Activated naive CD4-positive, alpha-beta T cell treated with anti-CD3 and anti-CD28 coated beads, Interleukin-2, amount 10 ng/mL, durations not matched to agents 7 days and 5 days (primary cell): ENCODE measurements at regions not wholly inside any gene's neighbourhood (a gene's known extent, or its start where the extent isn't known, plus 50 kb on each side); places are given as distances from the start of the nearest gene placed in this dataset.

Experiments
- CTCF ChIA-PET: fragments of 350-600 bp; sonication (Branson Sonifier 250); formaldehyde crosslinking; loops from one replicate; lab custom pipeline; 2021; ENCODE audit warnings: antibody characterized with exemption; lab: Charles Lee
- DNase-seq: peaks from one replicate; pipeline ENCODE4 v3.0.0-alpha.2; 2020
- H3K27ac Mint-ChIP-seq: one replicate; pipeline ENCODE4 v1.8.0; 2021; ENCODE audit warnings: mild to moderate bottlenecking, moderate library complexity, mixed read lengths
- H3K27me3 Mint-ChIP-seq: one replicate; pipeline ENCODE4 v1.8.0; 2021; ENCODE audit warnings: mild to moderate bottlenecking, mixed read lengths
- H3K36me3 Mint-ChIP-seq: one replicate; pipeline ENCODE4 v1.8.0; 2021; ENCODE audit warnings: mixed read lengths
- H3K4me1 Mint-ChIP-seq: one replicate; pipeline ENCODE4 v1.8.0; 2021; ENCODE audit warnings: mixed read lengths
- H3K4me3 Mint-ChIP-seq: one replicate; pipeline ENCODE4 v1.8.0; 2021; ENCODE audit warnings: mild to moderate bottlenecking, moderate library complexity, mixed read lengths
- H3K9me3 Mint-ChIP-seq: one replicate; pipeline ENCODE4 v1.8.0; 2021; ENCODE audit warnings: mixed read lengths

DNA sequence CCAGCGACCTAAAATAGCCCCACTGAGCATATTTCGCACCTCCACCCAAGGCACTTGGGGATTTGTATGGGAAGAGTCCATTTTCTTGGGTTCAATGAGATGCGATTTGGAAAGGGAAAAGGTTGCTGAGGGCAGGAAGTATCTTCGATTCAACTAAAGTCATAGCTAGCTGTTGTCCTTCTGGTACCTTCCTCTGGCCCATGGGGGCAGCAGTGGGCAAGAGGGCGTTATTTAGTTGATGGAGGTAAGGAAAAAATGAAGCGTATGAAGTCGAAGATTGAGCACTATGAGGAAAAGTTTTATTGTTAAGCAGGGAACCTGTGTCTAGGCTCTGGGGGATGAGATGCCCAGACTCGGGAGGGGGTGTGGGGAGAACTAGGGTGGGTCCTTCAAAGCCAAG is 135.4 kb downstream of the EVX1 start:
- DNase-seq = no peak
- CTCF ChIA-PET = no interaction called here
- Mint-ChIP-seq H3K27me3 (peaks cover 15% of the 10 kb centered on the region), H3K4me1 (no peaks in the 10 kb centered on the region), H3K36me3 (no peaks in the 10 kb centered on the region), H3K9me3 (no peaks in the 10 kb centered on the region), H3K4me3 (no peak overlapping the region), H3K27ac (no peak overlapping the region)

DNA sequence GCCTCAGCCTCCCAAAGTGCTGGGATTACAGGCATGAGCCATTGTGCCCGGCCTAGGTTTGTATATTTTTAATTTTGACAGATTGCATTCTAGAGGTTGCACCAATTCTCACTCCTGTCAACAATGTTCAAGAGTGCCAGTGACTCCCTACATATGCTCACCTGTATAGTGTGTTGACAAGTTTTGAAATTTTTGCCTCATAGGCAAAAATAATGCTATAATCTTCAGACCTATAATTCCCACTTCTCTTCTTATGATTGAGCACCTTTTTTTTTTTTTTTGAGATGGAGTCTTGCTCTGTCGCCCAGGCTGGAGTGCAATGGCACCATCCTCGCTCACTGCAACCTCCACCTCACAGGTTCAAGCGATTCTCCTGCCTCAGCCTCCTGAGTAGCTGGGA is 139.7 kb downstream of the EVX1 start:
- Mint-ChIP-seq H3K4me3 (no peak overlapping the region), H3K9me3 (no peaks in the 10 kb centered on the region), H3K4me1 (no peaks in the 10 kb centered on the region), H3K27ac (no peak overlapping the region), H3K27me3 (peaks cover 9% of the 10 kb centered on the region), H3K36me3 (no peaks in the 10 kb centered on the region)
- no peak for DNase-seq
- CTCF ChIA-PET = no interaction called here

DNA sequence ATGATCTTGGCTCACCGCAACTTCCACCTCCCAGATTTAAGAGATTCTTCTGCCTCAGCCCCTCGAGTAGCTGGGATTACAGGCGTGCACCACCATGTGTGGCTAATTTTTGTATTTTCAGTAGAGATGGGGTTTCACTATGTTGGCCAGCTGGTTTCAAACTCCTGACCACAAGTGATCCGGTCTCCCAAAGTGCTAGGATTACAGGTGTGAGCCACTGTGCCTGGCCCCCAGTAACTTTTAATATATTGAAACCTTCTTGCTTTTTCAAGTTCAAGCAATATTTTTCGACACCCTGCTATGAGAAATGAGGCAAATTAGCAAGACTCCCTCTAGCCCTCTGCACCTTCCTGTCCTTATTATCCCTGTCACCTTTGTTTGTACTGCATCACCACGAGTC is 144.0 kb downstream of the EVX1 start:
- CTCF ChIA-PET = no interaction called here
- Mint-ChIP-seq H3K9me3 (no peaks in the 10 kb centered on the region), H3K36me3 (no peaks in the 10 kb centered on the region), H3K4me1 (no peaks in the 10 kb centered on the region), H3K4me3 (no peak overlapping the region), H3K27ac (no peak overlapping the region), H3K27me3 (no peaks in the 10 kb centered on the region)
- no peak for DNase-seq

DNA sequence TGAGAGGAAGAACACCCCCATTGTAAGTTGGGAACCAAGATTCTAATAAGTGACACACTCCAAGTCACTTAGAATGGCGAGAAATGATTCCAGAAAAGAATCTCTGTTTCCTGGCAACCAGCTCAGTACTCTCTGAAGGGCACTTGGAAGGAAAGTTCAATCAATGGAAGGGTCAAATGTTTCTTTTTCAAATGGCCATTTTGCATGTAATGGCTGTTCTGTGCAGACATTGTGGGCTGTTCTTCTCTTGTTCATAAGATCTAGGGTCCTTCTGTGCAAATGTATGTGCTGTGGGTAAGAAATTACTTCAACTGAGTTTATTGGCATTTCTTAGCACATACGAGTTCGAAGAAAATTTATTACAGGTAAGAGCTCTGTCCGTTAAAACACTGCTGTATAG is 145.3 kb downstream of the EVX1 start:
- H3K27ac Mint-ChIP-seq = no peak overlapping the region
- no peaks in the 10 kb centered on the region for H3K9me3 Mint-ChIP-seq
- CTCF ChIA-PET = no interaction called here
- no peaks in the 10 kb centered on the region for H3K27me3 Mint-ChIP-seq
- H3K4me1 Mint-ChIP-seq = no peaks in the 10 kb centered on the region
- DNase-seq = no peak
- no peaks in the 10 kb centered on the region for H3K36me3 Mint-ChIP-seq
- H3K4me3 Mint-ChIP-seq = no peak overlapping the region

DNA sequence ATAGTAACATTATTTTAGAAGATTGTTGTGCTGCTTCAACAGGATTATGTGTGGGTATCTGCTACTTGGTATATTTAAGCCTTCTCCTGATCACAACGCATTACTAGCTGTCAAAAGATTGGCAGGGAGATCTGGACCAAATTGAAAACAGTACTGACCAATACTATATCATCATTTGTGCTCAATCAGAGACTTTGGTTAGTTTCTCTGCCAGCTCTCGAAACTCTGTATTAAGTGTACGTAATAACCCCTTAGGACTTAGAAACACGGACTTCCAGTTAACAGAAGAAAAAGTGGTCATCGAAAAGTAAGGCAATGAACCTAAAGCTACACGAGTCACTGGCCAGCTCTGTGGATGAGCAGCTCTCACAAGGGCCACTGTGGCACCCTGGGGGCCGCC is 146.0 kb downstream of the EVX1 start:
- no peaks in the 10 kb centered on the region for H3K4me1 Mint-ChIP-seq
- CTCF ChIA-PET = no interaction called here
- H3K9me3 Mint-ChIP-seq = no peaks in the 10 kb centered on the region

DNA sequence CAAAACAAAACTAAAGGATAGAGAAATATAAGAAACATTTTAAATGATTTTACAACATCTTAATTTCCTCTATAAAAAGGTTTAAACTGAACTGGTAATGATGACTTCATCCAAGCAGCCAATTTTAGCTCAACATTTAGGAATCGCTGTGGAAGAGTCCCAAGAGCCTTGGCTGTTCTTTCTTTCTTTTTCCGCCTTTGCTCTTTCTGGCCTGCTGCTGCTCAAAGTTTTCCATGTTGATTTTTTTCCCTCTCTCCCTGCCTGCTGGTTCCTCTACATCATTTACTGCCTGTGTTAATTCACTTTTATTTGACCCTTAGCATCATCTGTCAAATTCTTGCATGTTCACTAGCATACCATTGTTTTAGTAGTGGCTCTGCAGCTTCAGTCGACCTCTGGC is 146.9 kb downstream of the EVX1 start:
- CTCF ChIA-PET = no interaction called here
- DNase-seq = no peak
- no peaks in the 10 kb centered on the region for H3K4me1 Mint-ChIP-seq
- no peaks in the 10 kb centered on the region for H3K36me3 Mint-ChIP-seq
- H3K4me3 Mint-ChIP-seq = no peak overlapping the region
- H3K27me3 Mint-ChIP-seq = peaks cover 4% of the 10 kb centered on the region
- no peak overlapping the region for H3K27ac Mint-ChIP-seq
- no peaks in the 10 kb centered on the region for H3K9me3 Mint-ChIP-seq

More for the DNA sequence above, 146.0 kb downstream of the EVX1 start:
- no peak for DNase-seq
- H3K36me3 Mint-ChIP-seq = no peaks in the 10 kb centered on the region
- no peak overlapping the region for H3K4me3 Mint-ChIP-seq
- no peak overlapping the region for H3K27ac Mint-ChIP-seq
- no peaks in the 10 kb centered on the region for H3K27me3 Mint-ChIP-seq

DNA sequence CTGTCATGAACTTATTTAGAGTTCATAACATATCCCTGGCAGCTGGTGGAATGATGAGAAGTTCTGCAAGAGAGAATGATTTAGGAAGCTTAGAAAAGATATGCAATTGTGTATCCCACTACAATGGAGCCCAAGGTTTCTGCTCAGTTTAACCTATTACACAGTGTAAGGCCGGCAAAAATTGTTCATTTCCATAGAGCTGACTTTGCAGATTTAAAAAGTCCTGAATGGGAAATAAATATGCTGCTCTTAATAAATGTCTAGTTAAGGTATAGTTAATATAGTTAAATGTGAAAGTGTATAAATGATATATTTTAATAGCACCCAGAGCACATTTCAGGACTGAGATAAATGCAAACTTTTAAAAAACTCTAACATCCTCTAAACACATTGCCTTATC is 149.9 kb downstream of the EVX1 start:
- DNase-seq = no peak
- H3K27ac Mint-ChIP-seq = no peak overlapping the region
- H3K9me3 Mint-ChIP-seq = no peaks in the 10 kb centered on the region
- no peaks in the 10 kb centered on the region for H3K4me1 Mint-ChIP-seq
- CTCF ChIA-PET = interaction anchor here (1.1 kb wide), 1 partner anchor 8 kb away, joined by 3 read pairs; no protein-coding TSS in a partner anchor
- H3K36me3 Mint-ChIP-seq = no peaks in the 10 kb centered on the region
- no peak overlapping the region for H3K4me3 Mint-ChIP-seq
- peaks cover 8% of the 10 kb centered on the region for H3K27me3 Mint-ChIP-seq

DNA sequence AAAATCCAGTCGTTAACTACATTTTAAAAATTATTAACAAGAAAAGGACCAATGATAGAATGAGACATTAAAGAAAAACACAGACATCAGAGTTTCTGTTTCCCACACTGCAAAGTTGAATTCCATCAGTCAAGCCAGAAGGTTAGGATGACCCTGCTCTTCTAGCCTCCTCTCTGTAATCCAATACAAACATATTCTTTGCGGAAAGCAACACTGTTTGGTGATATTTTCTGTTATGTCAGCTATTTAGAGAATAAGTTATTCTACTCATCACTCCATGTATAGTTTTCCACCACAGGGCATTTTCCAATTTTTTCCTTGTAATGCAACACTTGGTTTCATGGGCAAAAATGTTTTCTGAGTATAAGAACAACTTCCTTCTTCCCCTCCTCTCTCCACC is 152.3 kb downstream of the EVX1 start:
- H3K4me1 Mint-ChIP-seq = no peaks in the 10 kb centered on the region
- CTCF ChIA-PET = no interaction called here
- peaks cover 8% of the 10 kb centered on the region for H3K27me3 Mint-ChIP-seq

DNA sequence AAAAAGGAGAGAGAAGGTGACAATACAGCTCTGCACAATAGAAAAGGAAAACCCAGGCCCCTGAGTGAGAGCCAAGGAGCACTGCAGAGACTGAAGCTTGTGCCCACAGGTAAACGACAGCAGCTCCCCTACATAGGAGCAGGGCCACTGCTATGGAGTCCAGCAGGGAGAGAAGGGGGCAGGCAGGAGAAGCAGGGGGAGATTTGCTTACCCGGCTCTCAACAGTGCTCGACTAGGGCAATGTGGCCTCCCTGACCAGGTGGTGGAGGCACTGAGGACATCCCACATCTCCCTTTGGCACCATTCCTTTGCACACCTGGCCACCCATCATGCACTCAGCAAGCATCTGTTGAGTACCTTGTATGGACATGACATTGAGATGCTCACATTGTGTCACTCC is 153.0 kb downstream of the EVX1 start:
- Mint-ChIP-seq H3K4me3 (no peak overlapping the region), H3K9me3 (no peaks in the 10 kb centered on the region), H3K36me3 (no peaks in the 10 kb centered on the region), H3K27ac (no peak overlapping the region), H3K27me3 (peaks cover 8% of the 10 kb centered on the region), H3K4me1 (no peaks in the 10 kb centered on the region)
- CTCF ChIA-PET = no interaction called here
- no peak for DNase-seq

More for the DNA sequence above, 152.3 kb downstream of the EVX1 start:
- DNase-seq = no peak
- Mint-ChIP-seq H3K36me3 (no peaks in the 10 kb centered on the region), H3K9me3 (no peaks in the 10 kb centered on the region), H3K27ac (no peak overlapping the region), H3K4me3 (no peak overlapping the region)

DNA sequence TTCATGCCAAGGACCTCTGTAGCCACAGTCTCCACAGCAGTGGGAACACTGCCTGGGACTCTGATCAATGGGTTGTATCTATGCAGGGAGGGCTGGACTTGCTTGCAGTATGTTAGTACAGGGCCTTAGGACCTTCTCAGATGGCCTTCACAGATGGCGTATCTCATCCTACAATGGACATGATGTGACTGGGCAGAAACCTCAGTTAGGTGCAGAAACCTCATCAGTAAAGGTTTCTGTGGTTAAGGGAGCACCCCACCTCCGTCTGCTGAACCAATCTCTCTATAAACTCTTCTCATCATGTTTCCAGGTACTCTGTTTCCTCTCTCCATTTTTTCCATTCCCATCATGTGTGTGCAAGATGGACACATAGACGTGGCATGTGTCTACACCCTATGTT is 154.9 kb downstream of the EVX1 start:
- H3K36me3 Mint-ChIP-seq = no peaks in the 10 kb centered on the region
- no peaks in the 10 kb centered on the region for H3K9me3 Mint-ChIP-seq
- no peaks in the 10 kb centered on the region for H3K4me1 Mint-ChIP-seq
- H3K27ac Mint-ChIP-seq = no peak overlapping the region
- no peak for DNase-seq
- H3K4me3 Mint-ChIP-seq = no peak overlapping the region
- CTCF ChIA-PET = no interaction called here
- peaks cover 8% of the 10 kb centered on the region for H3K27me3 Mint-ChIP-seq

DNA sequence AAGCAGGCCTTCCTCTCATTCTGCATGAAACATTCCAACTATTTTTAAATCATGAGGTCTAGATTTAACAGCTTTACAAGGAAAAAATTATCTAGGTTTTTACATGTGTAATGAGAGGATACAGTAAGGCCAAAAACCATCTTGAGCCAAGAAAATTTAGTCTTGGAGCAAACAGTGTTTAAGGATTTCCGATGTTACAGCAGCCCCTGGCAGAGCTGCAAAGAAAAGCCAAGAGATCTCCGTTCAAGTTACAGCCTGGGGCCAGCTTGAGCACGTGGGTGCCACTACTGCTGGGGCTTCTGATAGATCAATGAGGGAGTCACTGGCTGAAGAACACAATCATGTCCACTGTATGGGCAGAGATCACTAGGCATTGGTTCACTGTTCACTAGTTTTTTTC is 156.2 kb downstream of the EVX1 start:
- no peak for DNase-seq
- Mint-ChIP-seq H3K9me3 (no peaks in the 10 kb centered on the region), H3K27ac (no peak overlapping the region), H3K27me3 (peaks cover 8% of the 10 kb centered on the region), H3K4me3 (no peak overlapping the region), H3K36me3 (no peaks in the 10 kb centered on the region), H3K4me1 (no peaks in the 10 kb centered on the region)
- CTCF ChIA-PET = no interaction called here

DNA sequence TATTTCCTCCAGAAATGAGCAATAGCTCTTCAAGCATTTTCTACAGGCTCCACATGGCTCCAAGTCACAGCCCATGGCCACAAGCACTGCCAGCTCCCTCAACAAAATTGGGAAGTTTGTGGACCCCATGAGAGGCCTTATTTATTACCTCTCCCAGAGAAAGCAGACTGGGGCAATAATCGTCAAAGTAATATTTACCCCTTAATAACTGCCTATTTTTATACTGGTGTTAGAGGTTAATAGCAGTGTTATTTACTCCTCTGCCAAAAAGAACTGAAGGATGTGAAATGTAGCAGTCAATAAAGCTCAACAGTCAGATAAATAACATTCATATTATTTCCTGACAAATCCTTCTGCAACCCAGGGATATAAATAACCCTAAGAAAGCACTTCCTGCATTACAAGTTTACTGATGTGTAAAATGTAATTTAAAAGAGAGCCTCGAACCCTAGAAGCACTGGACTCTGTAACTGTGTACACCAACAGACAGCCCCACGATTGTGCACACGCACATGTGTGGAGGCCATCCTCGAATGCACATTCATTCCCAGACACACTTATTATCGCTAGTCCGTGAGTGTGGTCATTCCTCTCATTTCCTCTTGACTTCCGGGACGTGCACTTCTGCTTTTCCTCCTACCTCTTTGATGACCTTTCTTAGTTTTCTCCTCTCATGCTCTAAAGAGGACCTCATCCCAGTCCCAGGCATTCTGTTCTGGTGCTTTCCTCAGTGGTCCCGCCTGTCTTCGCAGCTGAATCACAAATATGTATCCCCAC is 157.4 kb downstream of the EVX1 start:
- no peaks in the 10 kb centered on the region for H3K4me1 Mint-ChIP-seq
- H3K27me3 Mint-ChIP-seq = peaks cover 4% of the 10 kb centered on the region
- CTCF ChIA-PET = interaction anchor here (1.5 kb wide), 1 partner anchor 8 kb away, joined by 3 read pairs; no protein-coding TSS in a partner anchor
- no peaks in the 10 kb centered on the region for H3K9me3 Mint-ChIP-seq
- no peaks in the 10 kb centered on the region for H3K36me3 Mint-ChIP-seq
- DNase-seq = no peak
- no peak overlapping the region for H3K4me3 Mint-ChIP-seq
- H3K27ac Mint-ChIP-seq = no peak overlapping the region

DNA sequence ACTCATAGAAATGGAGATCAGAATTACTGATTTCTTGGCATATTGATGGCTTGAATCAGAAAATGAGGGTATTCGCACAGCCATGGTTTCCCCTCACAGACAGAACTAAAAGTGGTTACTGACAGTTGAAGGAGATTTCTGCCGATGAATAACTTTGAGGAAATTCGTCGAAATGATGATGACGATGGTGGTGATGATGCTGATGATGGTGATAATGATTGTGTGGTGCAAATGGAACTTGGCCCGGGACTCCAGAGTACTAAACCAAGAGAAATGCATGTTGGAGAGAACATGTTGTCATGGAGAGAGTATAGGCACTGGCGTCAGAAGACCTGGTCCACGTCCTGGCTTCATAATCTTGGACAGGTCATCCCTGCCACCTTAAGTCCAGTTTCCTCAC is 163.2 kb downstream of the EVX1 start:
- no peaks in the 10 kb centered on the region for H3K4me1 Mint-ChIP-seq
- DNase-seq = no peak

DNA sequence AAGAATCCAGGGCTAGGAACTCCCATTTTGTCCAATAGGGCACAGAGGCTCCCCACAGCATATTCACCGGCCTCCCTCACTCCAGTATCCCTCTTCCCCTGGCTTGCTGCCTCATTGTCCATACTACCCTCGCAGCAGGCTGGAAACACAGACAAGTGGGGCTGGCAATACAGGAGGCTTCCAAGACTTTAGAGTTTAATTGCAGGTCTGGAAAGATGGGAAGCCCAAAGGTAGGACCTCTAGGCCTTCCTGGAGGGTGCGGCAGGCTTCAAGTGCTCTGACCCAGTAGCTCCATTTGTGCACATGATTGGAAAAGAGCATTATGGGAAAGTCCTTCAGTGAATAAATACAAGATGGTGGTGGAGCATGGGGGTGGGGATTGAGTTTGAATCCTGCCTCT is 166.7 kb downstream of the EVX1 start:
- CTCF ChIA-PET = no interaction called here
- Mint-ChIP-seq H3K4me1 (no peaks in the 10 kb centered on the region), H3K9me3 (no peaks in the 10 kb centered on the region), H3K27ac (no peak overlapping the region), H3K36me3 (no peaks in the 10 kb centered on the region), H3K27me3 (peaks cover 4% of the 10 kb centered on the region), H3K4me3 (no peak overlapping the region)
- DNase-seq = no peak

More for the DNA sequence above, 163.2 kb downstream of the EVX1 start:
- CTCF ChIA-PET = no interaction called here
- Mint-ChIP-seq H3K27ac (no peak overlapping the region), H3K9me3 (no peaks in the 10 kb centered on the region), H3K27me3 (no peaks in the 10 kb centered on the region), H3K36me3 (no peaks in the 10 kb centered on the region), H3K4me3 (no peak overlapping the region)

DNA sequence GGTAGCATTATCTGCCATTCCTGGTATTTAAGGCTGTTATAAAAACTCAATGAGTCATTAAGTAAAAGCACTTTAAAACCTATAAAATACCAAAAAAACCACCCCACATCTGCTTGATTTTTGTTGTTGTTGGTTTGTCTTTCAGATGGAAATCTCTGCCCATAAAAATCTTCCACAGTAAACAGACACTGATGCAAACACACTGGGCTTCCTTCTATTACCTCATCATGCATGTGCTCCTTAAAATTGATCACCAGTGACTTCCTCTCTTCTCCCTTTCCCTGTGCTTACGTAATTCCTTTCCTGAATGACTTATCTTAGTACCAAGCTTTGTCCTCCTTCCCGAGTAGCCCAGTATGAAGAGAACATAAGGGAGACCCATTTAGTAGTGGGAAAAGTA is 167.2 kb downstream of the EVX1 start:
- H3K4me3 Mint-ChIP-seq = no peak overlapping the region
- no peak overlapping the region for H3K27ac Mint-ChIP-seq
- H3K4me1 Mint-ChIP-seq = no peaks in the 10 kb centered on the region
- H3K9me3 Mint-ChIP-seq = no peaks in the 10 kb centered on the region
- DNase-seq = no peak
- CTCF ChIA-PET = no interaction called here
- H3K36me3 Mint-ChIP-seq = no peaks in the 10 kb centered on the region
- peaks cover 4% of the 10 kb centered on the region for H3K27me3 Mint-ChIP-seq
